ENCODE measurements at regions not wholly inside any gene's neighbourhood (a gene's known extent, or its start where the extent isn't known, plus 50 kb on each side); places are given as distances from the start of the nearest gene placed in this dataset.
"Not testable (repeated sequence)": the region's sequence is repeated elsewhere in the genome, so short reads cannot be mapped to it uniquely, and the experiment has no call there.

- TF ChIP-seq CTCF (conservative IDR thresholded peaks at IDR 0.05; ENCODE audit: control insufficient read depth, insufficient read depth, low read depth, low read length): no peak
- no peak overlapping the region for H3K4me3 ChIP-seq (ENCODE audit: control insufficient read depth, low read depth, low read length)
- no peak for DNase-seq (ENCODE audit: low read depth)
These were observed 310.1 kb upstream of the HNRNPA3 start for GRCh38 chr2:176902454-176902853.

- not testable (repeated sequence) for DNase-seq (ENCODE audit: low read depth); H3K4me3 ChIP-seq (ENCODE audit: control insufficient read depth, low read depth, low read length)
These were observed 308.5 kb upstream of the HNRNPA3 start for GRCh38 chr2:176904053-176904452.

GRCh38 chr2:176907341-176907740 is 305.3 kb upstream of the HNRNPA3 start:
- DNase-seq (ENCODE audit: low read depth): no peak
- H3K4me3 ChIP-seq (ENCODE audit: control insufficient read depth, low read depth, low read length): no peak overlapping the region
- no peak for TF ChIP-seq CTCF (conservative IDR thresholded peaks at IDR 0.05; ENCODE audit: control insufficient read depth, insufficient read depth, low read depth, low read length)

- no peak overlapping the region for H3K4me3 ChIP-seq (ENCODE audit: control insufficient read depth, low read depth, low read length)
- TF ChIP-seq CTCF (conservative IDR thresholded peaks at IDR 0.05; ENCODE audit: control insufficient read depth, insufficient read depth, low read depth, low read length): no peak
- DNase-seq (ENCODE audit: low read depth): no peak
These were observed 301.8 kb upstream of the HNRNPA3 start for GRCh38 chr2:176910828-176911227.

GRCh38 chr2:176913955-176914354 is 298.6 kb upstream of the HNRNPA3 start:
- no peak overlapping the region for H3K4me3 ChIP-seq (ENCODE audit: control insufficient read depth, low read depth, low read length)
- DNase-seq (ENCODE audit: low read depth): no peak
- TF ChIP-seq CTCF (conservative IDR thresholded peaks at IDR 0.05; ENCODE audit: control insufficient read depth, insufficient read depth, low read depth, low read length): no peak

GRCh38 chr2:176914371-176914770 is 298.2 kb upstream of the HNRNPA3 start:
- no peak for TF ChIP-seq CTCF (conservative IDR thresholded peaks at IDR 0.05; ENCODE audit: control insufficient read depth, insufficient read depth, low read depth, low read length)
- H3K4me3 ChIP-seq (ENCODE audit: control insufficient read depth, low read depth, low read length): no peak overlapping the region
- no peak for DNase-seq (ENCODE audit: low read depth)

GRCh38 chr2:176922545-176922944 is 290.0 kb upstream of the HNRNPA3 start:
- not testable (repeated sequence) for DNase-seq (ENCODE audit: low read depth); H3K4me3 ChIP-seq (ENCODE audit: control insufficient read depth, low read depth, low read length)

GRCh38 chr2:176923205-176923604 is 289.4 kb upstream of the HNRNPA3 start:
- no peak for TF ChIP-seq CTCF (conservative IDR thresholded peaks at IDR 0.05; ENCODE audit: control insufficient read depth, insufficient read depth, low read depth, low read length)
- no peak overlapping the region for H3K4me3 ChIP-seq (ENCODE audit: control insufficient read depth, low read depth, low read length)
- no peak for DNase-seq (ENCODE audit: low read depth)
